Hepatocyte (in vitro differentiated cells): ENCODE measurements at regions not wholly inside any gene's neighbourhood (a gene's known extent, or its start where the extent isn't known, plus 50 kb on each side); places are given as distances from the start of the nearest gene placed in this dataset.

Source experiments
- DNase-seq: peaks from one replicate; pipeline ENCODE4 v3.0.0-alpha.2; 2016; ENCODE audit warnings: low spot score
- H2AFZ ChIP-seq: fragments of 200-600 bp; sonication (generic); 2 replicates; pipeline ENCODE4 v1.6.0; 2016; ENCODE audit warnings: antibody characterized with exemption, mild to moderate bottlenecking
- H3K27ac ChIP-seq: fragments of 200-600 bp; sonication (generic); 2 replicates; pipeline ENCODE4 v1.5.1; 2016; ENCODE audit warnings: mild to moderate bottlenecking
- H3K27me3 ChIP-seq: fragments of 200-600 bp; sonication (generic); 2 replicates; pipeline ENCODE4 v1.6.1; 2016
- H3K36me3 ChIP-seq: fragments of 200-600 bp; sonication (generic); replicated peaks from 2 replicates; pipeline ENCODE4 v1.5.1; 2016; ENCODE audit warnings: low read depth; ENCODE audit not compliant: insufficient read depth
- H3K4me1 ChIP-seq: fragments of 200-600 bp; sonication (generic); 2 replicates; pipeline ENCODE4 v1.5.1; 2016; ENCODE audit warnings: mild to moderate bottlenecking, moderate library complexity; ENCODE audit not compliant: insufficient read depth
- H3K4me2 ChIP-seq: fragments of 200-600 bp; sonication (generic); 2 replicates; pipeline ENCODE4 v1.6.0; 2016
- H3K4me3 ChIP-seq: fragments of 200-600 bp; sonication (generic); 2 replicates; pipeline ENCODE4 v1.5.1; 2016; ENCODE audit warnings: mild to moderate bottlenecking
- H3K79me2 ChIP-seq: fragments of 200-600 bp; sonication (generic); 2 replicates; pipeline ENCODE4 v1.6.0; 2017; ENCODE audit warnings: mild to moderate bottlenecking
- H3K9me2 ChIP-seq: fragments of 200-600 bp; sonication (generic); replicated peaks from 2 replicates; pipeline ENCODE4 v1.6.0; 2017; ENCODE audit warnings: mild to moderate bottlenecking; ENCODE audit not compliant: insufficient read depth
- H3K9me3 ChIP-seq: fragments of 200-600 bp; sonication (generic); 2 replicates; pipeline ENCODE4 v1.5.1; 2016; ENCODE audit warnings: low read depth, mild to moderate bottlenecking
- H4K20me1 ChIP-seq: fragments of 200-600 bp; sonication (generic); 2 replicates; pipeline ENCODE4 v1.6.0; 2016; ENCODE audit warnings: mild to moderate bottlenecking; ENCODE audit not compliant: insufficient read depth, poor library complexity, severe bottlenecking
- EZH2 ChIP-seq: fragments of 200-600 bp; sonication (generic); IDR thresholded peaks from 2 replicates; pipeline ENCODE4 v1.6.1; 2016; ENCODE audit warnings: antibody characterized with exemption, mild to moderate bottlenecking, borderline replicate concordance
- EZH2phosphoT487 ChIP-seq: fragments of 200-600 bp; sonication (generic); IDR thresholded peaks from one replicate; pipeline ENCODE4 v1.6.1; 2018; ENCODE audit warnings: antibody characterized with exemption, mild to moderate bottlenecking, low read depth, moderate library complexity; ENCODE audit not compliant: unreplicated experiment, severe bottlenecking
- WGBS: methylation state at CpG from one replicate; pipeline ENCODE4 v1.1.6; 2016; ENCODE audit warnings: low lambda C conversion rate; ENCODE audit errors: missing lambda C conversion rate; 5-methylcytosine and 5-hydroxymethylcytosine counted together
- TF ChIP-seq, protein P1 (sequence below): fragments of 200-600 bp; sonication (generic); IDR thresholded peaks from 2 replicates; pipeline ENCODE4 v1.5.1; 2016; ENCODE audit warnings: antibody characterized with exemption, mild to moderate bottlenecking; ENCODE audit not compliant: poor library complexity

DNA sequence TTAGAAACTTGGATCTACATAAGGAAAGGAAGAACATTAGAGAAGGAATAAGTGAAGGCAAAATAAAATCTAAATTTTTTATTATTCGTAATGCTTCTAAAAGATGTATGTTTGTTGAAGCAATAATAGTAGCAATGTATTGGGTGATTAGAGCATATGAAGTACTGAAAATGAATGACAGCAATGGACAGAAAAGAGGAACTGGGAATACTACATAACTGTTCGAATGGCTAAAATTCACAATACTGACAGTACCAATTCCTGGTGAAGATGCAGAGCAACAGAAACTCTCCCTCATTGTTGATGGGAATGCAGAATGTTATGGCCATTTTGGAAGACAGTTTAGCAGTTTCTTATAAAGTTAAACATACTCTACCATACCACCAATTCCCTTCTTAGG lies 177.3 kb upstream of the SPEF2 start:
- Histone ChIP-seq H3K27me3 (no peaks in the 10 kb centered on the region), H2AFZ (no peak overlapping the region), H3K9me3 (no peaks in the 10 kb centered on the region), H3K27ac (no peak overlapping the region), H3K36me3 (no peaks in the 10 kb centered on the region), H3K79me2 (no peaks in the 10 kb centered on the region), H3K4me1 (no peaks in the 10 kb centered on the region), H3K4me3 (no peak overlapping the region), H3K9me2 (no peaks in the 10 kb centered on the region), H3K4me2 (no peak overlapping the region), H4K20me1 (no peaks in the 10 kb centered on the region)
- no peak for TF ChIP-seq EZH2phosphoT487
- TF ChIP-seq, protein P1, sequence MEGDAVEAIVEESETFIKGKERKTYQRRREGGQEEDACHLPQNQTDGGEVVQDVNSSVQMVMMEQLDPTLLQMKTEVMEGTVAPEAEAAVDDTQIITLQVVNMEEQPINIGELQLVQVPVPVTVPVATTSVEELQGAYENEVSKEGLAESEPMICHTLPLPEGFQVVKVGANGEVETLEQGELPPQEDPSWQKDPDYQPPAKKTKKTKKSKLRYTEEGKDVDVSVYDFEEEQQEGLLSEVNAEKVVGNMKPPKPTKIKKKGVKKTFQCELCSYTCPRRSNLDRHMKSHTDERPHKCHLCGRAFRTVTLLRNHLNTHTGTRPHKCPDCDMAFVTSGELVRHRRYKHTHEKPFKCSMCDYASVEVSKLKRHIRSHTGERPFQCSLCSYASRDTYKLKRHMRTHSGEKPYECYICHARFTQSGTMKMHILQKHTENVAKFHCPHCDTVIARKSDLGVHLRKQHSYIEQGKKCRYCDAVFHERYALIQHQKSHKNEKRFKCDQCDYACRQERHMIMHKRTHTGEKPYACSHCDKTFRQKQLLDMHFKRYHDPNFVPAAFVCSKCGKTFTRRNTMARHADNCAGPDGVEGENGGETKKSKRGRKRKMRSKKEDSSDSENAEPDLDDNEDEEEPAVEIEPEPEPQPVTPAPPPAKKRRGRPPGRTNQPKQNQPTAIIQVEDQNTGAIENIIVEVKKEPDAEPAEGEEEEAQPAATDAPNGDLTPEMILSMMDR: no peak
- TF ChIP-seq EZH2: no peak
- WGBS: 50% methylated on average over 2 of the region's 2 CpGs
- no peak for DNase-seq

DNA sequence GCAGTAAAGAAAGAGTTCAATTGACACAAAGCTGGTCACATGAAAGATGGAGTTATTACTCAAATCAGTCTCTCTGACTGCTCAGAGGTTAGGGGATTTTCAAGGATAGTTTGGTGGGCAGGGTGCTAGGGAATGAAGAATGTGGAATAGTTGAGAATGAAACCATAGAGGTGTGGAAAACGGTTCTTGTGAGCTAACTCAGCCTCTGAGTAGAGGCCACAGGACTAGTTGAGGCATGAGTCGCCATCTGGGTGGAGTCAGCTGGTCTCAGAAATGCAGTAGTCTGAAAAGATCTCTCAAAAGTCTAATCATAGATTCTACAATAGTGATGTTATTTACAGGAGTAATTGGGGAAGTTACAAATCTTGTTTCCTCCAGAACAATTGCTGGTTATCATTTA lies 178.9 kb upstream of the SPEF2 start:
- H3K9me2 ChIP-seq: no peaks in the 10 kb centered on the region
- H3K4me1 ChIP-seq: no peaks in the 10 kb centered on the region
- TF ChIP-seq, protein P1: no peak
- TF ChIP-seq EZH2 (no peak), EZH2phosphoT487 (no peak)
- no peak overlapping the region for H3K4me3 ChIP-seq
- no peak overlapping the region for H3K27ac ChIP-seq
- H3K79me2 ChIP-seq: no peaks in the 10 kb centered on the region
- DNase-seq: no peak
- H3K9me3 ChIP-seq: no peaks in the 10 kb centered on the region
- H4K20me1 ChIP-seq: no peaks in the 10 kb centered on the region
- H3K4me2 ChIP-seq: no peak overlapping the region
- H3K36me3 ChIP-seq: no peaks in the 10 kb centered on the region
- no peak overlapping the region for H2AFZ ChIP-seq
- H3K27me3 ChIP-seq: no peaks in the 10 kb centered on the region
- WGBS: 82% methylated on average over 2 of the region's 2 CpGs

DNA sequence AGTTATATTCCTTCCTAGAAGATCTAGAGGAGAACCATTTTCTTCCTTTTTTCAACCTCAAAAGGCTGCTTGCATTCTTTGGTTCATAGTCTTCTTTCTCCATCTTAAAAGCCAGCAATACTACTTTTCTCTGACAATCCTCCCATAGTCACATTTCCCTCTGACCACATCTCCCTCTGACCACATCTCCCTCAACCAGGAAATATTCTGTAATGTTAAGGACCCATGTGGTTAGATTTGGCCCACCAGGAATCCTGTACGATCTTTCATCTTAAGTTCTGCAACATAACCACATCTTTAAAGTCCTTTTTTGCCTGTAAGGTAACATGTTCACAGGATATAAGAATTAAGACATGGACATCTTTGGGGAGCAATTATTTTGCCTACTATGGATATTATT lies 179.4 kb upstream of the SPEF2 start:
- DNase-seq: no peak
- H2AFZ ChIP-seq: no peak overlapping the region
- H4K20me1 ChIP-seq: no peaks in the 10 kb centered on the region
- no peaks in the 10 kb centered on the region for H3K79me2 ChIP-seq
- TF ChIP-seq EZH2: no peak
- no peak for TF ChIP-seq EZH2phosphoT487
- TF ChIP-seq, protein P1: no peak
- H3K36me3 ChIP-seq: no peaks in the 10 kb centered on the region
- no peak overlapping the region for H3K4me2 ChIP-seq
- no peaks in the 10 kb centered on the region for H3K9me3 ChIP-seq
- no peaks in the 10 kb centered on the region for H3K27me3 ChIP-seq
- no peak overlapping the region for H3K4me3 ChIP-seq
- no peak overlapping the region for H3K27ac ChIP-seq
- H3K4me1 ChIP-seq: no peaks in the 10 kb centered on the region
- 100% methylated on average over 1 of the region's 1 CpG for WGBS
- no peaks in the 10 kb centered on the region for H3K9me2 ChIP-seq

DNA sequence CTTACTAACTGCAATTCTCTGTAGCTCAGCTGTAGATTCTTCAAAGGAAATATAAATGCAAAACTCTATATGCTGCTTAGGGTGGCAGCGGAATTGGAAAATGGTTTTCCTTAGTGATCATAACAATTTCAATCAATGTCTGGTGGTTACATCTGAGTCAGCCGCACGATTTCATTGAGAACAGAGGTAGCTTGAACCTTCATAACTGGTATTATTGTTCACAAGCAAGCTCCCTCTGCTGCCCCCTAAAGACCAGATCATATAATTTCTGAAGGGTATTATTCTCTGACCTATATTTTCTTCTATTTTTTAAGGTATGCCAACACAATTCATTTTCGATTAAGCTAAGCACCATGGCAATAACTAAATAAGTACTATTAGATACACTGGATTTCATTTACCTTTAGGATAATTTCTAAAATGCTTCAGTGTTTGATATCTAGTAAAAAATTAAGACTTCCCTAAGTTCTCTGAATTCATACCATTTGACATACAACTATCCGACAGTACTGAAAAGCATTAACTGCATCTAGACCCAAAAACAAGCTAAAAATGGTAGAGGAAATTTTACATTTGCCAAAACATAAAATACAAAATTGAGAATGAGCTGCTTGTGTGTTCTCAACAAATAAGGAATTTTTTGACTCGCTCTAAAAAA lies 181.1 kb upstream of the SPEF2 start:
- TF ChIP-seq, protein P1: peak; percentile 50
- no peak for TF ChIP-seq EZH2phosphoT487
- H3K79me2 ChIP-seq: no peaks in the 10 kb centered on the region
- no peak overlapping the region for H2AFZ ChIP-seq
- H4K20me1 ChIP-seq: no peaks in the 10 kb centered on the region
- H3K27me3 ChIP-seq: no peaks in the 10 kb centered on the region
- 75% methylated on average over 6 of the region's 6 CpGs for WGBS
- no peaks in the 10 kb centered on the region for H3K9me3 ChIP-seq
- H3K9me2 ChIP-seq: no peaks in the 10 kb centered on the region
- H3K4me3 ChIP-seq: no peak overlapping the region
- H3K27ac ChIP-seq: no peak overlapping the region
- H3K4me2 ChIP-seq: no peak overlapping the region
- H3K4me1 ChIP-seq: no peaks in the 10 kb centered on the region
- H3K36me3 ChIP-seq: no peaks in the 10 kb centered on the region
- peak; percentile 70 for DNase-seq
